SK-N-DZ (cell line): ENCODE measurements at regions not wholly inside any gene's neighbourhood (a gene's known extent, or its start where the extent isn't known, plus 50 kb on each side); places are given as distances from the start of the nearest gene placed in this dataset.
"Not testable (repeated sequence)": the region's sequence is repeated elsewhere in the genome, so short reads cannot be mapped to it uniquely, and the experiment has no call there.

Source experiments
- DNase-seq: peaks from one replicate; pipeline ENCODE4 v3.0.0-alpha.2; 2015; ENCODE audit warnings: low spot score

- no peak for DNase-seq
These were observed 184.4 kb upstream of the HS3ST3A1 start for GRCh38 chr17:13785981-13786598.

- DNase-seq, result no peak
These were observed 185.9 kb upstream of the HS3ST3A1 start for GRCh38 chr17:13787636-13788035.

GRCh38 chr17:13788385-13788784, 186.7 kb upstream of the HS3ST3A1 start:
- peak; percentile 15 for DNase-seq

GRCh38 chr17:13792314-13792713, 190.6 kb upstream of the HS3ST3A1 start:
- no peak for DNase-seq

- DNase-seq, result no peak
These were observed 192.2 kb upstream of the HS3ST3A1 start for GRCh38 chr17:13793951-13794350.

- no peak for DNase-seq
These were observed 196.1 kb upstream of the HS3ST3A1 start for GRCh38 chr17:13797863-13798262.

- DNase-seq, result no peak
These were observed 204.4 kb upstream of the HS3ST3A1 start for GRCh38 chr17:13806092-13806491.

- DNase-seq, result no peak
These were observed 205.4 kb upstream of the HS3ST3A1 start for GRCh38 chr17:13807103-13807502.

GRCh38 chr17:13812350-13812749, 210.6 kb upstream of the HS3ST3A1 start:
- DNase-seq, result no peak

- DNase-seq, result no peak
These were observed 211.9 kb upstream of the HS3ST3A1 start for GRCh38 chr17:13813347-13814240.

- DNase-seq, result peak; percentile 39
These were observed 221.0 kb upstream of the HS3ST3A1 start for GRCh38 chr17:13822700-13823099.

GRCh38 chr17:13825526-13826040, 223.9 kb upstream of the HS3ST3A1 start:
- DNase-seq, result no peak

GRCh38 chr17:13827118-13827517, 225.4 kb upstream of the HS3ST3A1 start:
- no peak for DNase-seq

- DNase-seq, result no peak
These were observed 232.2 kb upstream of the HS3ST3A1 start for GRCh38 chr17:13833921-13834320.

GRCh38 chr17:13835151-13835550, 233.4 kb upstream of the HS3ST3A1 start:
- DNase-seq, result no peak

- no peak for DNase-seq
These were observed 231.9 kb upstream of the COX10 start for GRCh38 chr17:13837417-13837816.

- no peak for DNase-seq
These were observed 229.1 kb upstream of the COX10 start for GRCh38 chr17:13840254-13840653.

- no peak for DNase-seq
These were observed 225.3 kb upstream of the COX10 start for GRCh38 chr17:13843862-13844635.

- DNase-seq, result no peak
These were observed 217.4 kb upstream of the COX10 start for GRCh38 chr17:13851889-13852288.

- not testable (repeated sequence) for DNase-seq
These were observed 213.6 kb upstream of the COX10 start for GRCh38 chr17:13855730-13856129.

GRCh38 chr17:13862346-13862745, 207.0 kb upstream of the COX10 start:
- DNase-seq, result no peak

GRCh38 chr17:13863436-13863835, 205.9 kb upstream of the COX10 start:
- no peak for DNase-seq
